Gastroesophageal sphincter (tissue), 4 donors: ENCODE measurements at regions not wholly inside any gene's neighbourhood (a gene's known extent, or its start where the extent isn't known, plus 50 kb on each side); places are given as distances from the start of the nearest gene placed in this dataset.

Source experiments
- ATAC-seq: fragments of 150-250 bp; one replicate; pipeline ENCODE4 v1.9.1; 2016; ENCODE audit warnings: mild to moderate bottlenecking, moderate library complexity
- H3K27ac ChIP-seq, 4 donors: fragments of 200-600 bp; sonication (generic) in 3 of 4; 1 replicate in 3 of 4; 2 replicates in 1 of 4; pipeline ENCODE4 v1.5.1; 2016 to 2019
- H3K27me3 ChIP-seq: fragments of 200-600 bp; sonication (generic); one replicate; pipeline ENCODE4 v1.5.1; 2019
- H3K36me3 ChIP-seq, 2 donors: fragments of 200-600 bp; sonication (generic); one replicate each; pipeline ENCODE4 v1.5.1; 2019; ENCODE audit warnings: control low read depth in 1 of 2
- H3K4me1 ChIP-seq, 3 donors: fragments of 200-600 bp; sonication (generic); 1 replicate in 2 of 3; 2 replicates in 1 of 3; pipeline ENCODE4 v1.5.1; 2016 to 2019; ENCODE audit warnings: control low read depth in 2 of 3
- H3K4me3 ChIP-seq, 2 donors: fragments of 200-600 bp; sonication (generic); one replicate each; pipeline ENCODE4 v1.5.1; 2019; ENCODE audit warnings: mild to moderate bottlenecking in 1 of 2, moderate library complexity in 1 of 2
- H3K9me3 ChIP-seq, 3 donors: fragments of 200-600 bp; sonication (generic); one replicate each; pipeline ENCODE4 v1.5.1; 2017 to 2019; ENCODE audit warnings: control low read depth in 2 of 3
- EP300 ChIP-seq: sonication (generic); formaldehyde crosslinking; IDR thresholded peaks from one replicate; pipeline ENCODE4 v1.6.1; 2017; ENCODE audit warnings: antibody characterized with exemption, mild to moderate bottlenecking
- POLR2A ChIP-seq, 2 donors: fragments of 450-650 bp; IDR thresholded peaks; one replicate each; pipeline ENCODE4 v1.6.1; 2017; ENCODE audit warnings: antibody characterized with exemption in 2 of 2, mild to moderate bottlenecking in 2 of 2, moderate library complexity in 1 of 2
- POLR2AphosphoS5 ChIP-seq: sonication (generic); formaldehyde crosslinking; IDR thresholded peaks from one replicate; pipeline ENCODE4 v1.6.1; 2017; ENCODE audit warnings: antibody characterized with exemption
- WGBS, 2 donors: methylation state at CpG; one replicate each; pipeline ENCODE4 v1.1.5; 2018; ENCODE audit warnings: low coverage in 1 of 2; 5-methylcytosine and 5-hydroxymethylcytosine counted together
- TF ChIP-seq, protein P1 (sequence below), 4 experiments: fragments of 200-600 bp in 2 of 4; fragments of 450-650 bp in 2 of 4; sonication (generic) in 1 of 4; IDR thresholded peaks; one replicate each; pipeline ENCODE4 v1.5.1; 2017 to 2019; ENCODE audit warnings: antibody characterized with exemption in 4 of 4, mild to moderate bottlenecking in 2 of 4, moderate library complexity in 2 of 4

DNA sequence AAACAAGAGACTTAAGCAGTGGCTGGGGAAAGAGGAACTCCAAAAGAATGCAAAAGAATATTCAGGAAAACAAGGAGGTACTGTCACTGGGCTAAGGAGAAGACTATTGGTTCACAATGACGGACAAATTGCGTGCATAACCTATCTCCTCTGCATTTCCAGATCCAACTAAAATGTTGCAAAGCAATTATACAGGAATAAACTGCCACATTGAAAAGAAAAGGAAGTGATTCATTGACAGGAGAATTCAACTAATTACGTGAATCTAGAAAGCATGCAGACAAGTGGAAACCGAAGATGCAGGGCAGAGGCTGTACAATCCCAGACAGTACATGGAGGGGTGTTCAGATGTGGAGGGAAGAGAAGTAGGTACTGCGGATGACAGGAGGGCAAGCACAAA lies 152.8 kb upstream of the RIPOR2 start:
- no peaks in the 10 kb centered on the region for H3K27me3 ChIP-seq
- no peaks in the 10 kb centered on the region for H3K9me3 ChIP-seq
- WGBS, 2 donors = 73% methylated on average over 4 to 5 of the region's 5 CpGs
- H3K27ac ChIP-seq = peak overlapping the region in 3 of 4 donors; percentile 15 to 43 (median 32)
- TF ChIP-seq EP300 (no peak), POLR2A (IDR thresholded peaks at IDR 0.05) (no peak), POLR2AphosphoS5 (no peak)
- TF ChIP-seq, protein P1, sequence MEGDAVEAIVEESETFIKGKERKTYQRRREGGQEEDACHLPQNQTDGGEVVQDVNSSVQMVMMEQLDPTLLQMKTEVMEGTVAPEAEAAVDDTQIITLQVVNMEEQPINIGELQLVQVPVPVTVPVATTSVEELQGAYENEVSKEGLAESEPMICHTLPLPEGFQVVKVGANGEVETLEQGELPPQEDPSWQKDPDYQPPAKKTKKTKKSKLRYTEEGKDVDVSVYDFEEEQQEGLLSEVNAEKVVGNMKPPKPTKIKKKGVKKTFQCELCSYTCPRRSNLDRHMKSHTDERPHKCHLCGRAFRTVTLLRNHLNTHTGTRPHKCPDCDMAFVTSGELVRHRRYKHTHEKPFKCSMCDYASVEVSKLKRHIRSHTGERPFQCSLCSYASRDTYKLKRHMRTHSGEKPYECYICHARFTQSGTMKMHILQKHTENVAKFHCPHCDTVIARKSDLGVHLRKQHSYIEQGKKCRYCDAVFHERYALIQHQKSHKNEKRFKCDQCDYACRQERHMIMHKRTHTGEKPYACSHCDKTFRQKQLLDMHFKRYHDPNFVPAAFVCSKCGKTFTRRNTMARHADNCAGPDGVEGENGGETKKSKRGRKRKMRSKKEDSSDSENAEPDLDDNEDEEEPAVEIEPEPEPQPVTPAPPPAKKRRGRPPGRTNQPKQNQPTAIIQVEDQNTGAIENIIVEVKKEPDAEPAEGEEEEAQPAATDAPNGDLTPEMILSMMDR (IDR thresholded peaks at IDR 0.05) = no peak
- ATAC-seq = no peak
- no peaks in the 10 kb centered on the region for H3K4me1 ChIP-seq
- H3K36me3 ChIP-seq = peaks cover 0 to 34% of the 10 kb centered on the region in 2 donors
- no peak overlapping the region for H3K4me3 ChIP-seq

DNA sequence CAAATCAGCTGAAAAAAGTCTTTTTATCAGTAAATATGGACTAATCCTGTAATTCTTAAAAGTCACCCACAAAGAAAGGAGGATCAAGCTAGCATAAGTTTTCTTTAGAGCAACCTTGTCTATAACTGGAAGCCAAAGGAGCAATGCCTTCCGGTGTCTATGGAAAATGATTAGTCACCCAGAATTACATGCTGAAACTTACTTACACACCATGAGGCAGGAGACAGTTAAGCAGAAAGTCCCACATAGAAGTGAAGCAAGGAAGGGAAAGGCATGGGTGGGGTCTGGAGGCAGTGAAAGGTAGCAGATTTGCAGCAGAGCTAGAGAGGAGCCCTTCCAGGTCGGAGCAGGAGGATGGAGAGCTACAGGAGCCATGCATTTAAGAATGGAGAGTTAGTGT lies 153.7 kb upstream of the RIPOR2 start:
- ATAC-seq = no peak
- Histone ChIP-seq H3K9me3 (no peaks in the 10 kb centered on the region), H3K4me3 (no peak overlapping the region), H3K36me3 (peaks cover 0 to 32% of the 10 kb centered on the region in 2 donors), H3K4me1 (no peaks in the 10 kb centered on the region), H3K27ac (peak overlapping the region in 2 of 4 donors; percentile 32 to 43), H3K27me3 (no peaks in the 10 kb centered on the region)
- WGBS, 2 donors = 51 to 61% methylated on average over 2 of the region's 2 CpGs
- TF ChIP-seq POLR2AphosphoS5 (no peak), EP300 (no peak), POLR2A (IDR thresholded peaks at IDR 0.05) (no peak)
- TF ChIP-seq, protein P1 (IDR thresholded peaks at IDR 0.05) = no peak

DNA sequence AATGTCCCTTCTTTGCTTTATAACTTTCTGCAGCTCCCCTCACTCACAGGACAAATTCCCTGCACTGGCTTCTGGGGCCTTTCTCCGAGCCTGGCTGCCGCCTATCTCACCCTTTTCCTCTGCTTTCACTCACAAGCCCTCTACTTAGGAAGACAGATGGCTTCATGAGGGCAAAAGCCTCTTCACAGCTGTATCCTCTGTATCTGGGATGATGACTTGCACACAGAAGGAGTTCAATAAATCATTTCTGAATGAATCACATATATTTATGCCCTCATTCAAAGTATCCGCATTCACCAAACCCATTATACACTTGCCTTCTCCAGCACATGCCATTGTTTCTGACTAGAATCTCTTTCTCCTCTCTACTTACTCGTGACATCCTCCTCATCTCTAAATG lies 159.0 kb upstream of the RIPOR2 start:
- Histone ChIP-seq H3K9me3 (no peaks in the 10 kb centered on the region), H3K4me3 (no peak overlapping the region), H3K4me1 (no peaks in the 10 kb centered on the region), H3K27ac (no peak overlapping the region), H3K27me3 (no peaks in the 10 kb centered on the region), H3K36me3 (peaks cover 0 to 43% of the 10 kb centered on the region in 2 donors)
- TF ChIP-seq, protein P1 (IDR thresholded peaks at IDR 0.05) = no peak
- no peak for TF ChIP-seq POLR2AphosphoS5
- TF ChIP-seq POLR2A (IDR thresholded peaks at IDR 0.05) = no peak
- TF ChIP-seq EP300 = no peak
- ATAC-seq = no peak
- WGBS, 2 donors = 83 to 90% methylated on average over 4 of the region's 4 CpGs

DNA sequence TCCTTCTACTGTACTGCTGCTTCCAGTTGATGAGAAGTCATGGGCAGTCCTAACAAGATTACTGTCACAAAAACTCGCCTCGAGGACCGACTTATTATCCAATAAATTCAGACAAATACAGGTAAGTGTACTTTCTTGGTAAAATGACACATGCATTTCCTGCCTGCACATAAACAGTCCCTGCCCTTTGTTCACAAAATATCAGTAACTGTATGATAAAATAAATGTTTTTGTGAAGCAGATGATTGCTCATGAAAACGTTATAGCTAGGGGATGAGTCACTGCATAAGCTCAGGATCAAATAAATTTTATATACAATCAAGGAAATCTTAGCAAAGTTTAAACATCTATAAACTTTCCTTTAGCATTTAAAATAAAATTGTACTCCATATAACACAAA lies 164.5 kb upstream of the RIPOR2 start:
- Histone ChIP-seq H3K27ac (no peak overlapping the region), H3K27me3 (no peaks in the 10 kb centered on the region), H3K36me3 (peaks cover 0 to 23% of the 10 kb centered on the region in 2 donors), H3K9me3 (no peaks in the 10 kb centered on the region), H3K4me1 (no peaks in the 10 kb centered on the region), H3K4me3 (no peak overlapping the region)
- 63 to 69% methylated on average over 4 of the region's 4 CpGs for WGBS, 2 donors
- ATAC-seq = no peak
- TF ChIP-seq, protein P1 (IDR thresholded peaks at IDR 0.05) = no peak
- TF ChIP-seq EP300 (no peak), POLR2AphosphoS5 (no peak), POLR2A (IDR thresholded peaks at IDR 0.05) (no peak)

DNA sequence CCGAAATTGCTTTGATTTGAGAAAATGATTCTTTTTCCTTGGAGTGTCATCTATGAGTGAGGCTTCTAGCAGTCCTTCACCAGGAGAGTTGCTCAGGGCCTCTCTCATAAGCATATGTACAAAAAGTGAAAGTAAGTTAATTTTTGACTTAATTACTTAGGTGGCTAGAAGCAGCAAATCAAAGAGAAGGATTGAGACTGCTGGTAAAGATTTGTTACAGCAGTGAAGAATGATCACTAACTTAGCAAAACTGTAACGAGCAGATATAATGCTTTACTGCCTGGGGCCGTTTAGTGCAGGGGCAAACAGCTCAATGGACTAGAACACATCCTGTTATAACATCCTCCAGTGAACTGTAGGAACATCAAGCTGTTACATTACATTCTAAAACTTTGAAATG lies 167.8 kb upstream of the RIPOR2 start:
- Histone ChIP-seq H3K4me1 (no peaks in the 10 kb centered on the region), H3K27me3 (no peaks in the 10 kb centered on the region), H3K4me3 (no peak overlapping the region), H3K27ac (no peak overlapping the region), H3K36me3 (peaks cover 0 to 39% of the 10 kb centered on the region in 2 donors), H3K9me3 (no peaks in the 10 kb centered on the region)
- no peak for ATAC-seq
- TF ChIP-seq, protein P1 (IDR thresholded peaks at IDR 0.05) = no peak
- TF ChIP-seq POLR2AphosphoS5 = no peak
- TF ChIP-seq EP300 = no peak
- TF ChIP-seq POLR2A (IDR thresholded peaks at IDR 0.05) = no peak
- WGBS, 2 donors = 76 to 83% methylated on average over 3 of the region's 3 CpGs
